SU-DHL-6 (cell line): ENCODE measurements at regions not wholly inside any gene's neighbourhood (a gene's known extent, or its start where the extent isn't known, plus 50 kb on each side); places are given as distances from the start of the nearest gene placed in this dataset.

Source experiments
- H2AFZ ChIP-seq: fragments of 200-600 bp; sonication (generic); 2 replicates; pipeline ENCODE4 v1.6.1; 2014; ENCODE audit warnings: low read depth, mild to moderate bottlenecking, moderate library complexity, mixed read lengths, antibody characterized with exemption, low read length; ENCODE audit not compliant: severe bottlenecking
- H3F3A ChIP-seq: fragments of 200-600 bp; shearing (Covaris generic); 2 replicates; pipeline ENCODE4 v1.6.0; 2016; ENCODE audit warnings: antibody characterized with exemption, mild to moderate bottlenecking; ENCODE audit not compliant: insufficient read depth
- H3K27ac ChIP-seq: fragments of 200-600 bp; sonication (generic); 2 replicates; pipeline ENCODE4 v1.5.1; 2016; ENCODE audit warnings: low read depth, mild to moderate bottlenecking, low read length, moderate library complexity, mixed read lengths
- H3K27me3 ChIP-seq: fragments of 200-600 bp; sonication (generic), shearing (Covaris generic); 2 replicates; pipeline ENCODE4 v1.6.0; 2014; ENCODE audit warnings: mild to moderate bottlenecking, low read length
- H3K36me3 ChIP-seq: fragments of 200-600 bp; sonication (generic); 2 replicates; pipeline ENCODE4 v1.6.1; 2014; ENCODE audit warnings: mild to moderate bottlenecking, low read length, mixed read lengths
- H3K4me2 ChIP-seq: fragments of 300-600, 200-600 bp; shearing (Covaris generic), sonication (generic); 2 replicates; pipeline ENCODE4 v1.6.0; 2014; ENCODE audit warnings: low read length, low read depth, mild to moderate bottlenecking; ENCODE audit not compliant: poor library complexity, severe bottlenecking
- H3K4me3 ChIP-seq: fragments of 200-600 bp; sonication (generic); 2 replicates; pipeline ENCODE4 v1.5.1; 2014; ENCODE audit warnings: antibody characterized with exemption, low read length, mild to moderate bottlenecking, mixed read lengths; ENCODE audit not compliant: insufficient read depth, poor library complexity, severe bottlenecking
- H3K79me2 ChIP-seq: fragments of 200-600 bp; sonication (generic); 2 replicates; pipeline ENCODE4 v1.6.1; 2014; ENCODE audit warnings: mild to moderate bottlenecking, low read length, moderate library complexity; ENCODE audit not compliant: insufficient read depth
- H3K9ac ChIP-seq: fragments of 200-600 bp; sonication (generic); 2 replicates; pipeline ENCODE4 v1.7.0; 2014; ENCODE audit warnings: mild to moderate bottlenecking, low read length
- H3K9me2 ChIP-seq: fragments of 200-600 bp; sonication (generic); replicated peaks from 2 replicates; pipeline ENCODE4 v1.6.1; 2014; ENCODE audit warnings: low read length; ENCODE audit not compliant: insufficient read depth
- H3K9me3 ChIP-seq: fragments of 200-600 bp; sonication (generic); 2 replicates; pipeline ENCODE4 v1.6.1; 2014; ENCODE audit warnings: low read length, mixed read lengths; ENCODE audit not compliant: insufficient read depth
- H4K20me1 ChIP-seq: fragments of 200-600 bp; sonication (generic); 2 replicates; pipeline ENCODE4 v1.6.1; 2014; ENCODE audit warnings: low read depth, mild to moderate bottlenecking, antibody characterized with exemption, low read length, moderate library complexity, mixed read lengths
- CTCF ChIP-seq: fragments of 200-600 bp; sonication (generic); IDR thresholded peaks from one replicate; pipeline ENCODE4 v1.5.1; 2017; ENCODE audit warnings: antibody characterized with exemption, mild to moderate bottlenecking, low read length, moderate library complexity; ENCODE audit not compliant: insufficient read depth, poor library complexity, severe bottlenecking
- EZH2phosphoT487 ChIP-seq: fragments of 200-600 bp; sonication (generic), shearing (Covaris generic); conservative IDR thresholded peaks from 2 replicates; pipeline ENCODE4 v1.6.1; 2018; ENCODE audit warnings: mild to moderate bottlenecking, antibody characterized with exemption, low read length, moderate library complexity, mixed read lengths

- H3K27ac ChIP-seq: no peak overlapping the region
- no peak overlapping the region for H2AFZ ChIP-seq
- H4K20me1 ChIP-seq: no peaks in the 10 kb centered on the region
- H3K4me2 ChIP-seq: no peak overlapping the region
- no peaks in the 10 kb centered on the region for H3K9me3 ChIP-seq
- no peaks in the 10 kb centered on the region for H3F3A ChIP-seq
- H3K9ac ChIP-seq: no peak overlapping the region
- no peaks in the 10 kb centered on the region for H3K9me2 ChIP-seq
- H3K27me3 ChIP-seq: no peaks in the 10 kb centered on the region
- no peaks in the 10 kb centered on the region for H3K36me3 ChIP-seq
- H3K79me2 ChIP-seq: no peaks in the 10 kb centered on the region
- no peak overlapping the region for H3K4me3 ChIP-seq
- TF ChIP-seq EZH2phosphoT487: no peak
- TF ChIP-seq CTCF: no peak
Measured at GRCh38 chr5:144575736-144576135, 405.1 kb downstream of the KCTD16 start.

DNA sequence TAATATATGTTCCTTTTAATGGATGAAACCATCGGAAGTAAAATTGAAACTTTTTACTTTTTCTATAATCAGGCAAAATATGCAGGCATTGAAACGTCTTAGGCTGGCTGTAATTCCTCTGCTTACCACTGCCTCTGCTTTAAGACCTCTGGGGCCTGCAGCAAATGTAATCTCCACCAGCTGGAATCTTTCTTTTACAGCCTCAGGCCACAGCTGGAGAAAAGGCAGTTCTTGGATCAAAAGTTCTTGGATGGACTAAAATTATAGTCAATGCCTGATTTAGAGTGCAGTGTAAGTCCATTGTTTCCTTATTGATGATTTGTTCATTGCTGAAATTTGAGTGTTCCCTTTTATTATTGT lies 396.7 kb downstream of the KCTD16 start:
- no peak overlapping the region for H3K4me3 ChIP-seq
- H3K9ac ChIP-seq: no peak overlapping the region
- H3K79me2 ChIP-seq: no peaks in the 10 kb centered on the region
- no peaks in the 10 kb centered on the region for H3F3A ChIP-seq
- no peaks in the 10 kb centered on the region for H4K20me1 ChIP-seq
- no peak overlapping the region for H3K27ac ChIP-seq
- H3K9me3 ChIP-seq: no peaks in the 10 kb centered on the region
- H3K36me3 ChIP-seq: no peaks in the 10 kb centered on the region
- no peak for TF ChIP-seq EZH2phosphoT487
- no peak for TF ChIP-seq CTCF
- no peak overlapping the region for H2AFZ ChIP-seq
- H3K9me2 ChIP-seq: no peaks in the 10 kb centered on the region
- H3K27me3 ChIP-seq: no peaks in the 10 kb centered on the region
- H3K4me2 ChIP-seq: no peak overlapping the region

DNA sequence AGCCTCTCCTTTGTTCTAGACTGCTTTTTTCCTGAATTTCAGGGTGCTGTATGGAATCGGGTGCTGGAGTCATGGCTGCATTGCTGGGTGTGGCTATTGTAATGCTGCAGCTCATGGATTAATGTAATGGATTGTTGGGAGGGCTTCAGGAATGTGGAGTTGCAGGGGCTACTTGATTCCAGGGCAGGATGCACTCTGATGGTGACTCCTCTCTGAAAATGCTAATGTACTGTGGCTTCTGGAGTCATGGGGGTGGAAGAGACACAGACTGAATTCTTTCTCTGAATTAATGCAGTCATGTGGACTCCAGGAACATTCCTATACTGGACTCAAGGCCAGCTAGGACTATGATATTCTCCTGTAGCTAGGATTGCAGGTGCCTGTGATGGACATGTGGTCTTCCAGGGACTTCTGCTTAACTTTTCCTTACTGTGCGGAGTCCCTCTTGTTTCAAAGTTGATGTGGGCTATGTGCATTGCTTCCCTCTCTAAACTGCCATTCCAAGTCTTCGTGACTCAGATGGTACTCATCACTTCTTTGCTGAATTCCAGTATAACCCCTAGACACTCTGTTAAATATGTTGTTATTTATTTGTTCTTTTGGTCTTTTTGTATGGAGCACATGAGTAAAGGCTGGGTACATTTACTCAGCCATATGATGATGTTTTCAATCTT lies 396.2 kb downstream of the KCTD16 start:
- H3K4me3 ChIP-seq: no peak overlapping the region
- no peaks in the 10 kb centered on the region for H3K27me3 ChIP-seq
- H3K9me2 ChIP-seq: no peaks in the 10 kb centered on the region
- H3K79me2 ChIP-seq: no peaks in the 10 kb centered on the region
- no peak overlapping the region for H3K27ac ChIP-seq
- H4K20me1 ChIP-seq: no peaks in the 10 kb centered on the region
- TF ChIP-seq CTCF (no peak), EZH2phosphoT487 (no peak)
- H3F3A ChIP-seq: no peaks in the 10 kb centered on the region
- H3K9ac ChIP-seq: no peak overlapping the region
- H3K4me2 ChIP-seq: no peak overlapping the region
- no peaks in the 10 kb centered on the region for H3K9me3 ChIP-seq
- H2AFZ ChIP-seq: no peak overlapping the region
- no peaks in the 10 kb centered on the region for H3K36me3 ChIP-seq
